IMR-90 (cell line): ENCODE measurements at regions not wholly inside any gene's neighbourhood (a gene's known extent, or its start where the extent isn't known, plus 50 kb on each side); places are given as distances from the start of the nearest gene placed in this dataset.
"Not testable (repeated sequence)": the region's sequence is repeated elsewhere in the genome, so short reads cannot be mapped to it uniquely, and the experiment has no call there.

Experiments used
- ATAC-seq: fragments of 200-7000 bp; cut with Tn5 transposase; 2 replicates; pipeline ENCODE4 v1.9.1; 2020; ENCODE audit warnings: low read depth, mild to moderate bottlenecking, moderate library complexity
- BruUV-seq: library from RNA; stranded (reverse); fragments of 400-500 nt; replicated peaks from 2 replicates; lab custom pipeline; 2021; lab: Mats Ljungman, UMichigan
- CTCF ChIA-PET: fragments of 300-600 bp; formaldehyde crosslinking; extraction: SDS; loops from one replicate; lab custom pipeline; 2021; ENCODE audit warnings: antibody characterized with exemption; lab: Yijun Ruan, JAX
- POLR2A ChIA-PET: fragments of 300-600 bp; sonication (Branson Sonifier 250); formaldehyde crosslinking; loops from one replicate; lab custom pipeline; 2022; ENCODE audit warnings: antibody characterized with exemption; ENCODE audit not compliant: unreplicated experiment; lab: Charles Lee
- DNase-seq: peaks from one replicate; pipeline ENCODE4 v3.0.0; 2013
- H2AFZ ChIP-seq: replicated peaks from 2 replicates; pipeline ENCODE3; 2013; ENCODE audit warnings: low read length, mild to moderate bottlenecking; ENCODE audit not compliant: poor library complexity
- H2AK5ac ChIP-seq: 2 replicates; pipeline ENCODE4 v1.6.1; 2013; ENCODE audit warnings: low read depth, low read length, inconsistent platforms
- H2AK9ac ChIP-seq: replicated peaks from 2 replicates; pipeline ENCODE3; 2013; ENCODE audit warnings: mild to moderate bottlenecking, low read depth, low read length, moderate library complexity; ENCODE audit not compliant: poor library complexity
- H2BK120ac ChIP-seq: 2 replicates; pipeline ENCODE4 v1.6.1; 2013; ENCODE audit warnings: low read depth, low read length, inconsistent platforms
- H2BK15ac ChIP-seq: 3 replicates; pipeline ENCODE4 v1.6.1; 2013; ENCODE audit warnings: low read depth, low read length, inconsistent platforms
- H2BK20ac ChIP-seq: 2 replicates; pipeline ENCODE4 v1.6.1; 2013; ENCODE audit warnings: low read depth, mild to moderate bottlenecking, inconsistent platforms, low read length, moderate library complexity
- H2BK5ac ChIP-seq: 2 replicates; pipeline ENCODE4 v1.6.1; 2013; ENCODE audit warnings: mild to moderate bottlenecking, low read depth, low read length, inconsistent platforms; ENCODE audit not compliant: poor library complexity, severe bottlenecking
- H3K14ac ChIP-seq: replicated peaks from 2 replicates; pipeline ENCODE4 v1.6.1; 2013; ENCODE audit warnings: low read depth, low read length, inconsistent platforms
- H3K18ac ChIP-seq: 2 replicates; pipeline ENCODE4 v1.6.1; 2013; ENCODE audit warnings: low read depth, low read length, control low read depth
- H3K23ac ChIP-seq: 2 replicates; pipeline ENCODE4 v1.6.1; 2013; ENCODE audit warnings: low read depth, low read length, inconsistent platforms
- H3K27ac ChIP-seq: 2 replicates; pipeline ENCODE4 v1.5.1; 2013; ENCODE audit warnings: mild to moderate bottlenecking, control low read depth, low read length; ENCODE audit not compliant: insufficient read depth
- H3K27me3 ChIP-seq: 2 replicates; pipeline ENCODE4 v1.6.1; 2013; ENCODE audit warnings: low read length; ENCODE audit not compliant: control insufficient read depth, insufficient read depth
- H3K36me3 ChIP-seq: 2 replicates; pipeline ENCODE4 v1.6.1; 2013; ENCODE audit warnings: low read length, mixed read lengths; ENCODE audit not compliant: control insufficient read depth, insufficient read depth
- H3K4ac ChIP-seq: 2 replicates; pipeline ENCODE4 v1.6.1; 2013; ENCODE audit warnings: low read depth, low read length, inconsistent platforms
- H3K4me1 ChIP-seq: 2 replicates; pipeline ENCODE4 v1.6.1; 2013; ENCODE audit warnings: low read length, mixed read lengths; ENCODE audit not compliant: control insufficient read depth, insufficient read depth
- H3K4me2 ChIP-seq: 2 replicates; pipeline ENCODE4 v1.6.1; 2013; ENCODE audit warnings: low read depth, mild to moderate bottlenecking, control low read depth, low read length, moderate library complexity
- H3K4me3 ChIP-seq: 2 replicates; pipeline ENCODE4 v1.5.1; 2013; ENCODE audit warnings: low read depth, mild to moderate bottlenecking, control low read depth, low read length, moderate library complexity; ENCODE audit not compliant: insufficient read depth
- H3K56ac ChIP-seq: 2 replicates; pipeline ENCODE4 v1.6.1; 2013; ENCODE audit warnings: low read length, inconsistent platforms; ENCODE audit not compliant: insufficient read depth; ENCODE audit errors: extremely low read depth
- H3K79me1 ChIP-seq, 2 experiments: 2 replicates each; pipeline ENCODE4 v1.6.1; 2013; ENCODE audit warnings: low read length in 2 of 2, inconsistent platforms in 1 of 2, low read depth in 1 of 2
- H3K9ac ChIP-seq: 2 replicates; pipeline ENCODE4 v1.6.1; 2013; ENCODE audit warnings: low read depth, low read length, control low read depth
- H3K9me1 ChIP-seq: 2 replicates; pipeline ENCODE4 v1.6.1; 2013; ENCODE audit warnings: low read length, inconsistent platforms; ENCODE audit not compliant: insufficient read depth
- H3K9me3 ChIP-seq: 2 replicates; pipeline ENCODE4 v1.6.1; 2013; ENCODE audit warnings: low read length; ENCODE audit not compliant: control insufficient read depth, insufficient read depth
- H4K20me1 ChIP-seq: 2 replicates; pipeline ENCODE4 v1.6.1; 2013; ENCODE audit warnings: low read length, inconsistent platforms; ENCODE audit not compliant: insufficient read depth
- H4K5ac ChIP-seq: 2 replicates; pipeline ENCODE4 v1.6.1; 2013; ENCODE audit warnings: mild to moderate bottlenecking, low read depth, low read length, control low read depth
- H4K8ac ChIP-seq, 2 experiments: 2 replicates each; pipeline ENCODE4 v1.6.1; 2013; ENCODE audit warnings: low read depth in 2 of 2, low read length in 2 of 2, control low read depth in 1 of 2, inconsistent platforms in 1 of 2
- H4K91ac ChIP-seq: 2 replicates; pipeline ENCODE4 v1.6.1; 2013; ENCODE audit warnings: low read depth, low read length, inconsistent platforms; ENCODE audit not compliant: insufficient read depth
- WGBS, 2 experiments: methylation state at CpG; one replicate each; pipeline versions ENCODE4 v1.1.5 to v1.1.7; 2013; ENCODE audit warnings: missing lambda C conversion rate in 2 of 2; ENCODE audit not compliant: insufficient read length in 1 of 2; ENCODE audit errors: extremely low coverage in 2 of 2; 5-methylcytosine and 5-hydroxymethylcytosine counted together
- dilution Hi-C: fragments of 300-500 bp; cut with HindIII; formaldehyde crosslinking; loops from one replicate; pipeline ENCODE4 v1.14.3; 2018; ENCODE audit warnings: low sequenced_read_pairs; ENCODE audit not compliant: unreplicated experiment
- in situ Hi-C: fragments of 300-500 bp; cut with MboI; formaldehyde crosslinking; loops from 3 replicates; pipeline ENCODE4 v1.14.3; 2019; ENCODE audit warnings: low sequenced_read_pairs, inconsistent platforms, mixed read lengths
- intact Hi-C: fragments of 100-400 bp; cut with micrococcal nuclease; formaldehyde crosslinking; loops from 2 replicates; pipeline ENCODE4 v1.10.0; 2022

DNA sequence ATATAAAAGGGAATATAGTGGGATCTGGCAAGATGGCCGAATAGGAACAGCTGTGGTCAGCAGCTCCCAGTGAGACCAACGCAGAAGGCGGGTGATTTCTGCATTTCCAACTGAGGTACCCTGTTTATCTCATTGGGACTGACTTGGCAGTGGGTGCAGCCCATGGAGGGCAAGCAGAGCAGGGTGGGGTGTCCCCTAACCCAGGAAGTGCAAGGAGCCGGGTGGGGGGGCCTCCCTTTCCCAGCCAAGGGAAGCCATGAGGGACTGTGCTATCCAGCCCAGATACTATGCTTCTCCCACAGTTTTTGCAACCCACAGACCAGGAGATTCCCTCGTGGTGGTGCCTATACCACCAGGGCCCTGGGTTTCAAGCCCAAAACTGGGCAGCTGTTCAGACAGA, 342.4 kb downstream of the RPS29 start:
- 83% methylated on average over 3 of the region's 5 CpGs; no CpG with 5 or more reads in 1 of the 2 experiments for WGBS, 2 experiments

More for the DNA sequence above, 342.4 kb downstream of the RPS29 start:
- POLR2A ChIA-PET, H3K36me3 ChIP-seq, H4K5ac ChIP-seq, H3K56ac ChIP-seq, H3K23ac ChIP-seq, ATAC-seq, CTCF ChIA-PET, H3K4me3 ChIP-seq, H3K14ac ChIP-seq, H2BK15ac ChIP-seq, DNase-seq, H3K9ac ChIP-seq, H3K27ac ChIP-seq, H2BK20ac ChIP-seq, H3K4ac ChIP-seq, H3K4me2 ChIP-seq, H4K20me1 ChIP-seq, H3K4me1 ChIP-seq, H3K27me3 ChIP-seq, BruUV-seq, dilution Hi-C loops, H3K79me1 ChIP-seq, H3K9me3 ChIP-seq, H2AK5ac ChIP-seq, H2AK9ac ChIP-seq, H3K9me1 ChIP-seq, in situ Hi-C loops, H2AFZ ChIP-seq, H4K8ac ChIP-seq, intact Hi-C loops, H2BK5ac ChIP-seq, H2BK120ac ChIP-seq, H4K91ac ChIP-seq, H3K18ac ChIP-seq: not testable (repeated sequence)
